GM19239 (cell line): ENCODE measurements at regions not wholly inside any gene's neighbourhood (a gene's known extent, or its start where the extent isn't known, plus 50 kb on each side); places are given as distances from the start of the nearest gene placed in this dataset.

ENCODE experiments used
- DNase-seq: peaks from one replicate; pipeline ENCODE4 v3.0.0; 2011; ENCODE audit warnings: low spot score; ENCODE audit not compliant: insufficient read length
- FAIRE-seq: peaks from 2 replicates; lab custom pipeline; 2011; peaks lifted over from hg19 to GRCh38; lab: Jason Lieb, UNC

DNA sequence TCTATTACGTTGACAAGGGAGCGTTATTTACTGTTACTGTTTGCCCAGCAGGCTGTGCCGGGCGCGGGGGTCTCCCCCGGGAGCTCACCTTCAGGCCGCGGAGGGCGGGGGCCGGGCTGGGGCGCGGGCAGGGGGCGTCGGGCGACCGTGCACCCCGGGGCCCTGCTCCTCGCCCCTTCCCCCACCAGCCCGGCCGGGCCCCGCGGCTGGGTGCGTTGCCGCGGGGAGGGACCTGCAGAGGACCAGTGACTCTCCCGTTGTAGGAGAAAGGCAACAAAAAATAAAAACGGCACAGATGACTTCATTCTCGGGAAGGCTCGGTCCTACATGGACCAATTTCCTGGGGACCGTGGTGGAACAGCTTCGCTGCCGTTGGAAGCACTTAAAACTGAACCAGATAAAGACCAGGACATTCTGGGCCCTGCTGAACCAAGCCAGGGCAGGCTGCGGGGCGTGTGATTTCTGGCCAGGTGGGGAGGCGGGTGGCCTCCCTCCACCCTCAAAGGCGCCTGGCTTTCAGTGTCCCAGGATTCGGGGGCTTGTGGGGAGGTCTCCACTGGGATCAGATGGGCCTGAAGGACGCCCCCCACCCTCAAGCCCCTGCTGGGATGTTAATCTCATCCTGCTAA lies 57.4 kb downstream of the IGLL1 start:
- DNase-seq (no peak), FAIRE-seq (no peak)

DNA sequence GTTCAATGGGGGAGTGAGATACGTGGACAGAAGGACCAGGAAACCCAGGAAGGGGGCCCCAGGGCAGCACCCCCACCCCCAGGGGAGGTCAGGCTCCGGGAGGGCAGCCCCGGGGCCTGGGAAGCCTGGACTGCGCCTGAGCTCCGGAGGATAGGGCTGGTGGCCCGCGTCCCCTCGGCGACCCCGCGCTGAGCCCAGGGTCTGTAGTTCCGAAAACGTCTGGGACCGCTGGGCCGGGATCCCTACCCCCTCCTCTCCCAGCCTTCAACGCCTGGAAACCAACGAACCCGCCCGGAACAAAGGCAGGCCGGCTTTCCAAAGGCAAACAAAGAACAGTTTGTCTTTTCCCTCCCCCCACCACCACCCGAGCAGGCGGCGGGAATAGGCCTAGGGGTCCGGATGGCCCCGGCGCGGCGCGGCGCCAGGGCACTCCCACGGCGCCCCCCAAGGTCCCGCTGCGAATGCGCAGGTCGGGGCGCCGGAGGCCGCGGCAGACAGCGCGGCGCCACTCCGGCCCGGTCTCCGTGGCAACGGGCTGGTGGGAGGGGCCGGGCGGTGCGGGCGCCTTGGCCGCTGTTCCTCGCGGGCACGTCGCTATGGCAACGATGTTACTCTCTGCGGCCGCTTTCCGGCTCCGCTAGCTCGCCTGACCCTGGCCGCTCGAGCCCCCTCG lies 58.5 kb downstream of the IGLL1 start:
- DNase-seq = peak; percentile 95
- FAIRE-seq = no peak

DNA sequence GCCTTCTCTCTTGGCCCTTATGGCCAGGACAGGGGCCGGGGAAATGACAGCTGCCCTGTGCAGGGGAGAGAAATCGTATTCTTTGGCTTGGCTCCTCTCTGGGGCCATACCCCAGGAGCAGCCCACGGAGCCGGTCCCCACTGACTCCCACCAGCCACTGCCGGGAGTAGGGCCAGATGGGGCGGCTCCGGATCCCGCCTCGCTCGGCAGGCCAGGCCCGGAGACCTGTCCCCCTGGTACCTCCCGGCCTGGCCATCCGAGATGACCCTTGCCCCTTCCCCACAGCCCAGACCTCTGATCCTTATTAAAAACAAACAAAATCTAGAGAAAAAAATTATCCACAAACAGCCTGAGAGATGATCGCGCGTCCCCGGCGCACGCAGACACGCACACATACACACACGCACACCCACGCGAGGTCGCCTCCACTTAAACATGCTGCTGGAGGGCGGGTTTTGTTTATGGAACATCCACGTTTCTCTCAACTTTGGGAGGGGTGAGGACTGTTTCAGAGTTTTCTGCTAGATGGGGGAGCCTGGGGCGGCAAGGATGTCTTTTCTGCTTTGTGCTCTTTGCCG lies 59.1 kb downstream of the IGLL1 start:
- no peak for DNase-seq
- FAIRE-seq = no peak

DNA sequence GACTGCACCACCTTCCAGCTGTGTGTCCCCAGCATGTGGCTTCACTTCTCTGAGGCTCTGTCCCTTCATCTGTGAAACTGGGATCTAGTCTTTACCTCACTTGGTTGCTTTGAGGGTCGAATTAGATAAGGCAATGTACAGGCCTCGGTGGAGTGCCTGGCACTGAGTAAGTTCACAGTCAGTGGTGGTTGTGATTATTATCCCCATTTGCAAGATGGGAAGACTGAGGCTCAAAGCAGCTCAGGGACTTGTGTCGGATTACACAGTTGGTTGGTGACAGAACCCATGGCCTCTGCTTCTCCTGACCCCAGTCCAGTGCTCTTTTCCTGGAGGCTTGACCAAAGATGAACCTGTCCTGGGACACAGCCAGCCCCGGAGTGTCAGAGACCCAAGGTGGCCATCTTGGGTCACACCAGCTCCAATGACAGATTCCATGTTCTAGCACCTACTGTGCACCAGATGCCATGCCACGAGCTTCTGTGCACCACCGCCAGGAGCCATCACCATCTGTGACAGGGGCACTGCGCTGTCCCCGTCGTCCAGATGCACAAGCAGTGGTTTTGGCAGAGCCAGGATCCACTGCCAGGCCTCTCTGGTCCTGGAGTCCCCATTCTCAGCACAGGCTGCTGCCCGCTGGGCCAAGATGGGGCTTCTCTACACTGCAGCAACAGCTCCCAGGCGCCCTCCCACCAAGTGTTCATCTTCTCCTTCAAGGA lies 60.5 kb downstream of the IGLL1 start:
- DNase-seq = no peak
- no peak for FAIRE-seq

DNA sequence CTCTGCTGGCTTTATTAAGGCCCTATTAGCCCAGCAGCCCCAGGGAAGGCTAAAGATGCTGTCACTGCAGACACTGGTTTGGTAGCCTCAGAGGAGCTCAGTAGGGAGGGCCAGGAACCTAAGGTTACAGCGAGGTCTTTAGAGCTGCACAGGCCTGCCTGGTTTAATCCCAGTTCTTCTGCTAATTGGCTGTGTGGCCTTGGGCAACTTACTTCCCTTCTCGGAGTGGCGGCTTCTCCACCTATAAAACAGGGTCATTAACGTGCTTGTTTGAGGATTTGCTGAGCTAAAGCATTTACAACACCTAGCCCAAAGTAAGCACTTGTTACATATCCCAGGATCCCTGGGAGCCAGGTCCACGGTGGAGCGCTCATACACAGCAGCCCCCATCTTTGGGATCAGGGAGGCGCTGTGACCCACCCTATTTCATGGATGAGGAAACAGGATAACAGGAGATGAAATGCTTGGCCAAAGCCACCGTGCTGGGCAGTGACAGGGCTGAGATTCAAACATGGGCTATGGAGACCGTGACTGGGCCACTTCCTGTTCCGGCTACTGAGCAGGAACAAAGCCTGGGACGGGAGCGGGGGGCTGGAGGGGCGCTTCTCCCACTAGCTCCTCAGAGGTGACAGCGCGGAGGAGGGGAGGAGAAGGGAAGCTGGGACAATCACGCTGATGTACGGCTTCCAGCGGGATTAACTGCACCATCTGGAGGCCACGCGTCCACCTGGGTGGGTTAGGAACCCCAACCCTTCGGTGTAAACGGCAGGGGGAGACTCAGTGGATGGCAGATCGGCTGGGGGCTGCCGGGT lies 61.5 kb downstream of the IGLL1 start:
- FAIRE-seq = no peak
- no peak for DNase-seq

DNA sequence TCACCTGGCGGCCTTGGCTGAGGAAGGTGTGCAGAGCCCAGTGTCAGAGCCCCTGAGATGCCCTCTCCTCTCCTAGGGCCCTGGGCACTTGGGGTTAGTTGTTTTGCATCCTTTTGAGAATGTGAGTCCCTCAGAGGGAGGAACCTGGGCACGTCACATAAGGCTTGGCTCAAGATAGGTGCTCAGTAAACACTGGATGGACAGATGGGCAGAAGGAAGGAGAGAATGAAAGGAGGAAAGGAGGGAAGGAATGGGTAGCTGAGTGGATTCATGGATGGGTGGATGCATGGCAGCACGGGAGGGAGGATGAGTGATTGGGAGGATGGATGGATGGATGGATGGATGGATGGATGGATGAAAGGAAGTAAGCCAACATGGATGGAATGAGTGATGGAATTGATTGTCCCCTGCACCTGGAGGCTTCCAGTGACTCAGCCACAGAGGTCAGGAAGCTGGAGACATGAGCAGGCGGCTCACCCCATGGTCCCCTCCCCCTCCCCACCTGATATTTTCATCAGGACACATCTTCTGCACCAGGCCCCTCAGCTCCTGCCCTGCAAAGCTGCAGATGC lies 62.2 kb downstream of the IGLL1 start:
- no peak for DNase-seq
- no peak for FAIRE-seq

DNA sequence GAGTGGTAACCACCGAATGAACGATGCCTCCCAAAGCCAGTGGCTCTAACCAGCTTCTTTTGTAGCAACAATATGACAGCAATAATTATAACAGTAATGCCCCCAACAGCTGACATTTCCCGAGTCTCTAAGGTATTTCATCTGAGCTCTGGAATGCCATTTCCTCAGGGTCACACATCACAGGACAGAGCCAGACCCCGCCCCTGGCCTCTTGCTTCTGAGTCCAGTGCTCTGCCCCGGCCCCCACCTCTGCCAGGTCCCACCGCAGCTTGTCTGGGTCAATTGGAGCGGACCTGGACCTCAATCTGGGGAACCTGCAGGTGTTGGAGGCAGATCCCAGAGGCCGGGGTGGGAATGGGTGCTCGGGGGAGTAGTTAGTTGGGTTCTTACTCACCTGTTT lies 63.8 kb downstream of the IGLL1 start:
- FAIRE-seq (no peak), DNase-seq (no peak)

DNA sequence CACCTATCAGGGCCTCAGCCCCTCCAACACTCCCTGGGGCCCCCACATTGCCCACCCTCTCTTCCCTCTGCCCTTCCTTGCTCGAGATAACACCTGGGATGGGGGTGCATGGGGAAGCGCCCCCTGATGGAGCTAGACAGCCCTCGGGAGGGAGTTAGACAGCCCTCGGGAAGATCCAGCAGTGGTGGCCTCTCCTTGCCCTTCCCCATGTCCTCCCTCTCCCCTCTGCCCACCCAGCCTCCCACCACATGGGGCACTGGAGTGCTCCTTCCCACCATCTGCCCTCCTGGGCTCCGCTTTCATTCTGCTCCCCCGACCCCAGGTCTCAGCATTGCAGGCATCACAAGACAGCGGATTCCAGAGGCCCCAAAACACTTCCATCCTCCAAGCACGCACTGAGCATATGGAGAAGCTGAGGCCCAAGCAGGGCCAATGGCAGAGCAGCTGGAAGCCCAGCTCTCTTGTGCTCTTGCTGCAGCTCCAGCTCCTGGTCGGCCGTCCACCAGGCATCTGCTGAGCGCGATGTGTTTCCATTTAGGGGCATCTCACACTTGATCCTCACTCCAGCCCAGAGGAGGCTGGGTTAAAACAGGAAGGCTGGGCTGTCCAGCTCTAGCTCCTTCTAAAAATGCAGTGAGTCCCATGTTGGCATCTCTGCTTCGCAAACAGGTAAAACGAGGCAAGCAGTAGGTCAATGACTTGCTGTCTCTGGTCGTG lies 65.6 kb downstream of the IGLL1 start:
- DNase-seq (no peak), FAIRE-seq (no peak)

DNA sequence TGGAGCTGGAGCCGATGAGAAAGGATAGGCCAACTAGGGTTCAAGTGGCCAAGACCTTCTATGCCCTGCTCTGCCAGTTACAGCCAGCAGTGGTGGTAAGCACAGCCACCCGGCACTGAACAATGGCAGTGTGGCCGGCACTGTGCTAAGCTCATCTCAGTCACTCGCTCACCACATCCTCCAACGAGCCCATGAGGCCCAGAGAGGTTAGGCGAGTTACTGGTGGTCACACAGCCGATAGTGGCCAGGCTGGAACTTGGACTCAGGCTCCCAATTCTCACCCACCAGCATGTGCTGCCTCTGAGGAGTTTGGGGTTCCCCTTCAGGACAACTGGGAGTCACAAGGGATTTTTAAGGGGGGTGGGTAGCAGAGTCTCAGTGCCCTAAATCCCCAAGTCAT lies 66.4 kb downstream of the IGLL1 start:
- FAIRE-seq (no peak), DNase-seq (no peak)

DNA sequence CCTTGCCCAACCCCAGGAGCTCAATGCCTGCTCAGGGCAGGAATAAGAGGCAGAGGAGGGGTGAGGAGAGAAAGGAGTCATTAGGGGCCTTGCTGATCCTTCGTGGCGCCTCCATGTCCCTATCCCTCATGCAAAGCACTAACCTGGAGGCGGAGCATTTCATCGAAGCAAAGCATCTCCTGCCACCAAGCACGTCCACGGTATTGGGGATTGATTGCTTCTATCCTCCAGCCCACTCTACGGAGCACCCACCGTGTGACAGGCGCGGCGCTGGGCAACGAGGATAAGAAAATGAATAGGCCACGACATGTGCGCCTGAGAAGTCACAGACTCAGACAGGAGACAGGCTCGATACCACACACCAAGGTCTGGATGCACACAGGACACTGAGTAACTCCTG lies 67.0 kb downstream of the IGLL1 start:
- DNase-seq (no peak), FAIRE-seq (no peak)

DNA sequence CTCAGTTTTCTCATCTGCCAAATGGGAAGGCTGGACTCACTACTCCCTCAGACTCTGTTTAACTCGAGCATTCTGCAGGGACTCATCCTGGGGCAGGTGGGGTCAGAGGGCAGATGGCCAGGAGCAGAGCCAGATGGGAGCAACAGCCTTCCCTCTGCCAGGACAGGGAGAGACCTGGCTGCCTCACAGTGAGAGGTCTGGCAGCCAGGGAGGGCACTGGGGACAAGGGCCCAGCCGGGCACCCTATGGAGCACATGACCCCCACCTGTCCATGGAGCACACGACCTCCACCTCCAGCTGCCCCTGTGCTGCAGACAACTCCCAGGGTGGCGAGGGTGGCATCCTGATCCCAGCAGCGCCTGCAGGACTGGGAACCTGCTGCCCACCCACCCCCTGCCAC lies 67.4 kb downstream of the IGLL1 start:
- no peak for FAIRE-seq
- no peak for DNase-seq

DNA sequence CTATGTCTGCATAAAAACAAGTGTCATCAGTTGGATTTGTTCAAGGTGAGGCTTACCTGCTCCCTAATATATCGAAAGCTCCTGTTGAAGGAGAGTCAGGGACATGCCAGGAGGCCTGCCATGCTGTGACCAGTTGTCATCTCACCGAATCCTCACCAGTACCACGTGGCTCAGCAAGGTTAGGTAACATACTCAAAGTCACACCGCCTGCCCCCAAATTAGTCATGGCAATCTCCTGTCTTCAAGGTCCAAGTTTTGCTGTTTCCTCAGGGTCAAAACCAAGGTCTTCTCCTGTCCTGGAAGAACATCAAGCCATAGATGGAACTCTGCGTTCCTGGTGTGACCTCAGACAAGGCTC lies 67.8 kb downstream of the IGLL1 start:
- FAIRE-seq (no peak), DNase-seq (no peak)

DNA sequence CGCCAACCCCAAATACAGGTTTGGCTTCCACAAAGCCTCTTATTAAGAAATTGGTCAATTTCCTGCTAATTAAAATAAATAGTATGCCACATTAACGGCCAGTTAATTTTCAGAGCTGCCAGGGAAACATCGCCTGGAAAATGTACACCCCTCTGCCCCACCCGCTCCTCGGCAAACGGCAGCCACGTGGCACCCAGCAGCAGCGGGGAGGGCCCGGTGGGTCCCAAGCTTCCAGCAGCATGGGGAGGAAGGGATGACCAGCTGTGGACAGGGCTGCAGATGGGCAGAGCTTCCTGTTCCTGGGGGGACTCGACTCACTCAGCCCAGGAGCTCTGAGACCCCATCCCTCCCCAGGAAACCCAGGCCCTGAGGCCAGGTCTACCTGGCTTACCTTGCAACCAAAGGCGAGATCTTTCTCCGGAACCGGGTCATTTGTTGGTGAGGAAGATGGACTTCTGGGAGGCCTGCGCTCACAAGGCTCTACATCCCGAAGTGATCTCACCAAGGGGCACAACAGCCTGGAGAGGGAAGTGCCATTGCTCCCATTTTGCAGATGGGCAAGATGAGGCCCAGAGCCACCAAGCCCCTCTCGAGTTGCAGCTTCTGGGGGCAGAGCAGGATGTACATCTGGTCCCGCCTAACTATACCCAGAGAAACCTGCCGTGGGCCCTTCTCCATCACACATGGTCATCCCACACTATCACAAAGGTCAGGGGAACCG lies 68.3 kb downstream of the IGLL1 start:
- DNase-seq (no peak), FAIRE-seq (no peak)

DNA sequence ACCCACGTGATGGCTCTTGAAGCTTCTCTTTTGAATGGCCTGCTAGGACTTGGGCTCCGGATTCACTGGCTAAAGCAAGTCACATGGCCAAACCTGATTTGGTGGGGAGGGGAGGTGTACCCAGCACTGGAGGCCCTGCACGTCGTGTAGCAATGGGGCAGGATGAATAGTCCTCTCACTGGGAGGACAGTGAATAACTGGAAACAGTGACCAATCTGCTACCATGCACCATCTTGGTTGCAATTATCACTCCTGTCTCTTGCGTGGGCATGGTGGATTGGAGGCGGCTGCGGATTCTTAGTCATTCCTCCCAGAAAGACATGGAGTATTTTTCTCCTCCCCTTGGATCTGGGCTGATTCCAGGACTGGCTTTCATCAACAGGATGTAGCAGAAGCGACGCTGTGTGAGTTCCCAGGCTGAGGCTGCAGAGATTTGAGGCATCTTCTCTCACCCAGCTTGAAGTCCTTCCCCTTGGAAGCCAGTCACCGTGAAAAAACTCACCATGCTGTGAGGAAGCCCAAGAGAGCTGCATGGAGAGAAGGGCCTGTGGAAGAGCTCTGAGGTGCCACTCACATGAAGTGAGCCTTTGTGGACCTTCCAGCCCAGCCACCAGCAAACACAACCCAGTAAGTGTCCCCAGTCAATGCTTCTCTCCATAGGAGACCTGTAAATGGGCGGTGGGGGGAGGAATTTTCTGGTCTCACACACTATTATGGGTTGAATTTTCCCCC lies 70.4 kb downstream of the IGLL1 start:
- FAIRE-seq (no peak), DNase-seq (no peak)

DNA sequence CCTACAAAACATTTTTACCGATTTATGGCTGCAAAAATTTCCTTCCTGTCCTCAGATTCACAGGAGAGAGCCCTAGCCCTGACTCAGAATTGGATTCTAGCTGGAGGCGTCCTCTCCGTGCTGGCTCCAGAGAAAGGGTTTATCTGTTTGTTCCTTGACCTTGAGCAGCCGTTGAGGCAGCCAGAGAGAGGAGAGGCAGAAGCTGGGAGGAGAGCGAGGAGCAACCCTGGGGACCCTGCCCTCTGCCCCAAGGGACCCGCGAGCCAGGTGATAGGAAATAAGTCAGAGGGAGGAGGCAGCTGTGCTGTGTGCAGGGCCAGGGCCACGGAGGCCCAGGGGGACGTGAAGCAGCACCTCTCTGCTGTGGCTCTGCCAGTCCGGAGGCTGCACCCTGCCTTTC lies 75.6 kb downstream of the IGLL1 start:
- DNase-seq (no peak), FAIRE-seq (no peak)

DNA sequence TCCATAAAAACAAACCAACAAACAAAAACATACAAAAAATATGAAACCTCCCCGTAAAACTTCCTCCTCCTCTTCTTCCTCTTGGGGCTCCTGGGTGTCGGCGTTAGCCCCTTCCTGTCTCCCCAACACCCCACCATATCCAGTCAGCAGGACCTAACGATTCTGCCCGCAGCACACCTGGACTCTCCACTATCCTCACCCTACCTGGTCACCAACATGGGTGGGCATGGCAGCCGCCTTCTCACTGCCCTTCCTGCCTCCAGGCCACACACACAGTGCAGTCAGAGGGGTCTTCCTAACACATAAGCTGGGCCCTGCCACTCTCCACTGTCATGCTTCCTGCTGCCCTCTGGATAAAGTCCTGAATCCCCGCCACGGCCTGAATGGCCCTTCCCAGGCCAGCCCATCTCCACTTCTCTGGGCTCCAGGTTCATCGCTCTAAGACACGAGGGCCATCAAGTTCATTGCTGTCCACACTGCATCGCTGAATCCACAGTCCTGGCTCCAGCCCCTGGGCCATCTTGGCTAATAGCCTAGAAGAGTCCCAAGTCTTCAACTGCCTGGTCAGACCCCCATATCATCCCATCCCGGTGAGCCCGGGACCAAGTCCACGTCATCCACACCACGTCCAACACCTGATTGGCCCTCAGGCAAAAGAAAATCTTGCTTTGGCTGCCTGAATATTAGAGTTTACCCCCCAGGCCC lies 76.2 kb downstream of the IGLL1 start:
- no peak for FAIRE-seq
- DNase-seq = no peak

DNA sequence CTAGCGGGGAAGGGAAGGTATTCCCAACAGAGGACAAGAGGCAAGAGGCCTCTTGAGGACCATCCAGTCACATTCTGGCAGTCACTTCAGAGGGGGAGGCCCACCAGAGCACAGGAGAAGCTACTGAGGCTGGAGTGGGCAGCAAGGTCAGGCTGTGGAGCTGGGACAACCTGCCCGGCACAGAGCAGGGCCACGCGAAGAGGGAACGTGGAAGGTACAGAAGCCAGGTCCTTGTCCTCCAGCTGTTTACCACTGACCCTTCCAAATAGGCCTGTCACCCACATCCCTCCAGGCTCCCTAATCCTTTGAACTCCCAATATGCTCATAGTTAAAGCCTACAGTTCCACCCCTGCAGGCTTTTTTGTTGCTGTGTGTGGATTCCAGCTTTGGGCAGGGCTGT lies 76.9 kb downstream of the IGLL1 start:
- FAIRE-seq = no peak
- no peak for DNase-seq

DNA sequence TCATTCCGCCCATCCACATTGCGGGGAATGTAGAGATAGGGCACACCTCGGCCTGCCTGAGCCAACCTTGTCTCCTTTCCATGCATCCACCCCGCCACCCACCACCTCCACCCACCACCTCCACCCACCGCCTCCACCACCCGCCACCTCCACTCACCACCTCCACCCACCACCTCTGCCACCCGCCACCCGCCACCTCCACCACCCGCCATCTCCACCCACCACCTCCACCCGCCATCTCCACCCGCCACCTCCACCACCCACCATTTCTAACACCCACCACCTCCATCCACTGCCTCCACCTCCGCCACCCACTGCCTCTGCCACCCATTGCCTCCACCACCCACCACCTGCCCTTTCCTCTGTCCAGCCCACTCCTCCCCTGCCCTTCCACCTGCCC lies 78.4 kb downstream of the IGLL1 start:
- no peak for FAIRE-seq
- no peak for DNase-seq
